Activated CD4-positive, alpha-beta T cell treated with anti-CD3 and anti-CD28 coated beads, Interleukin-2, amount 10 ng/mL, durations not matched to agents 7 days and 5 days (primary cell): ENCODE measurements at regions not wholly inside any gene's neighbourhood (a gene's known extent, or its start where the extent isn't known, plus 50 kb on each side); places are given as distances from the start of the nearest gene placed in this dataset.

Source experiments
- CTCF ChIA-PET: fragments of 350-600 bp; sonication (Branson Sonifier 250); formaldehyde crosslinking; loops from one replicate; lab custom pipeline; 2021; ENCODE audit warnings: antibody characterized with exemption; lab: Charles Lee
- POLR2A ChIA-PET: fragments of 350-600 bp; sonication (Branson Sonifier 250); formaldehyde crosslinking; loops from one replicate; lab custom pipeline; 2021; ENCODE audit warnings: antibody characterized with exemption; lab: Charles Lee
- DNase-seq: peaks from one replicate; pipeline ENCODE4 v3.0.0-alpha.2; 2020
- H3K27ac Mint-ChIP-seq: one replicate; pipeline ENCODE4 v1.8.0; 2021; ENCODE audit warnings: mild to moderate bottlenecking, moderate library complexity, mixed read lengths
- H3K27me3 Mint-ChIP-seq: one replicate; pipeline ENCODE4 v1.8.0; 2021; ENCODE audit warnings: mixed read lengths
- H3K36me3 Mint-ChIP-seq: one replicate; pipeline ENCODE4 v1.8.0; 2021; ENCODE audit warnings: low read depth, mixed read lengths
- H3K4me1 Mint-ChIP-seq: one replicate; pipeline ENCODE4 v1.8.0; 2021; ENCODE audit warnings: mixed read lengths
- H3K4me3 Mint-ChIP-seq: one replicate; pipeline ENCODE4 v1.8.0; 2021; ENCODE audit warnings: mild to moderate bottlenecking, moderate library complexity, mixed read lengths
- H3K9me3 Mint-ChIP-seq: one replicate; pipeline ENCODE4 v1.8.0; 2021; ENCODE audit warnings: mixed read lengths

DNA sequence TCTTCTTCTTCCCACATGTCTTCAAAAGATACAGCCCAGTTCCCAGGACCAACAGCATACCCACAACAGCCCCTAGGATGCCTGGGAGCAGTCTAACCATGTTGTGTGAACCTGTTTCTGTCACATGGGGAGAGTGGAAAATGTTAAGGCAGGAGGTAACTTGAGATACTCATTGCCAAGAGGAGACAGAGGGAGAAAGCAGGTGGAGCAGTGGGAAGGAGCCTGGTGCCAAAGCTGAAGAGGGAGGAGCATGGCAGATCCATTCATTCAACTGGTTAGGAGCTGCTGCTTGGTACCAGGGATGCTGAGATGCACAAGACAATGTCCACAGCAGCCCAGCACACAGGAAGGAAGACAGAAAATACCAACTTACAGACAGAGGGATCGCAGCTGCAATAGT, 149.8 kb upstream of the ETV3 start:
- ChIA-PET POLR2A (no interaction called here), CTCF (no interaction called here)
- peaks cover 19% of the 10 kb centered on the region for H3K27me3 Mint-ChIP-seq
- H3K27ac Mint-ChIP-seq, result no peak overlapping the region
- H3K4me3 Mint-ChIP-seq, result no peak overlapping the region
- H3K4me1 Mint-ChIP-seq, result no peaks in the 10 kb centered on the region
- no peaks in the 10 kb centered on the region for H3K9me3 Mint-ChIP-seq
- DNase-seq, result no peak
- H3K36me3 Mint-ChIP-seq, result no peaks in the 10 kb centered on the region

- Mint-ChIP-seq H3K9me3 (no peaks in the 10 kb centered on the region), H3K27ac (no peak overlapping the region), H3K4me1 (no peaks in the 10 kb centered on the region), H3K27me3 (peaks cover 25% of the 10 kb centered on the region), H3K4me3 (no peak overlapping the region), H3K36me3 (no peaks in the 10 kb centered on the region)
- DNase-seq, result no peak
- ChIA-PET POLR2A (no interaction called here), CTCF (no interaction called here)
Observed at GRCh38 chr1:157287462-157287861, 149.3 kb upstream of the ETV3 start.

DNA sequence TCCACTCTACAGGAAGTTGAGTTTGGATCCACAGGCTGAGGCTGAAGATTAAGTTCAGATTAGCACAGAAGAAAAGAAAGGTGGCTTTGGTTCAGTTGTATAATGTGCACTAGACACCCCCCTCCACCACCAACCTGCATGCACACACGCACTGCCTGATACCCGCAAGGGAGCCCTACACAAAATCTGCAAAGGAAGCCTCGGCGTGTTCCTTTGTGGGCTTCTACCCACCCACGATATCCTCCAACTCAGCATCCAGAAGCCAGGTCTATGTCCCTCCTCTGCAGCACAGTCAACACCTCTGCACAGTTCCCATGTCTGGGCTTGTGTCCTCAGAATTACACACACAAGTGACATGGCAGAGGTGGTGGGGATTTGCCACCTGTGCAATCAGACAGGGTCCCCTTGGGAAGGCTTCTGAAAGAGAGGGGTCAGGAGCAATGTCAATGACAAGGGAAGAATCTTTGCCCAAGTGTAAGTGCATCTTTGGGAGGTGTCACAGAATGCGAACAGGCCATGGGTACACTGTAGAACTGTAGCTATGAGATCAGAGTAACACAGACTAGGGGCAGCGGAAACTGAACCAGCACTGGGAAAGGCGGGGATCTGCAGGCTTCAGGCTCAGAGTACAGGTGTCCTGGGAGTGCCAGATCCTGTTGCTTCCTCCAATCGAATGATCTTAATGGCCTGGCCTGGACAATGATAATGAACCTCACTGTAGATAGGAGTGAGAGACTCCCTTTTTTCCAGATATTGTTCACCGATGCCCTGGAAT, 148.6 kb upstream of the ETV3 start:
- no peaks in the 10 kb centered on the region for H3K9me3 Mint-ChIP-seq
- H3K4me1 Mint-ChIP-seq, result no peaks in the 10 kb centered on the region
- no peak overlapping the region for H3K27ac Mint-ChIP-seq
- H3K27me3 Mint-ChIP-seq, result peaks cover 27% of the 10 kb centered on the region
- ChIA-PET POLR2A (no interaction called here), CTCF (no interaction called here)
- no peak for DNase-seq
- no peak overlapping the region for H3K4me3 Mint-ChIP-seq
- H3K36me3 Mint-ChIP-seq, result no peaks in the 10 kb centered on the region

DNA sequence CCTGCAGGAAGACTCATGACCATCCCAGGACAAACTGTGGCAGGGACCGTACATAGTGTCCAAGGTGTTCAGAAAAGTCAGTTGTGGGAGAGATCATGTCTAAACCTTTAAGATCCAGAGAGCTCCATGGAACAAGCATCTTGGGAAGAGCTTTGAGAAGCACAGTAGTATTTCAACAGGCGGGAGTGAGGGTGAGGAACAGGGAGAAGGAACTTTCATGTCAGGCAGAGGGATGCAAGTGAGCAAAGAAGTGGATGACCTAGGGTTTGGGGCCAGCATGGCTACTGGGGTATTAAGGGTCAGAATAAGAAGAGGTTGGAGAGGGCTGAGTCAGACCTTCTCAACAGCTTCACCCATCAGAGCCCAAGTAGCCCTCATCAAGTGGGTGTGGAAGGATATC, 147.9 kb upstream of the ETV3 start:
- Mint-ChIP-seq H3K27me3 (peaks cover 31% of the 10 kb centered on the region), H3K36me3 (no peaks in the 10 kb centered on the region), H3K4me3 (no peak overlapping the region), H3K27ac (no peak overlapping the region), H3K9me3 (no peaks in the 10 kb centered on the region), H3K4me1 (no peaks in the 10 kb centered on the region)
- POLR2A ChIA-PET, result no interaction called here
- CTCF ChIA-PET, result no interaction called here
- DNase-seq, result no peak

DNA sequence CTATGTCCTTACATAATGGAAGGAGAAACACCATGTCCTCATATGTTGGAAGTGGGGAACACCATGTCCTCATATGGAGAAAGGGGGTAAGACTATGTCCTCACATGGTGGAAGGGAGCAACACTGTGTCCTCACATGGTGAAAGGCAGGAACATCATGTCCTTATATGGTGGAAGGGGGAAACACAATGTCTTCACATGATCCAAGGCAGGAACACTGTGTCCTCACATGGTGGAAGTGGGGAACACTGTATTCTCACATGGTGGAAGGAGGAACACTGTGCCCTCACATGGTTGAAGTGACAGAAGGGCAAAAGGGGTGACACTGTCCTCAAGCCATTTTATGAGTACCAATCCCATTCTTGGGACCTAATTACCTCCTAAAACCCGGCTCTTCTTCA, 146.3 kb upstream of the ETV3 start:
- Mint-ChIP-seq H3K4me3 (no peak overlapping the region), H3K9me3 (no peaks in the 10 kb centered on the region), H3K27me3 (peaks cover 37% of the 10 kb centered on the region), H3K4me1 (no peaks in the 10 kb centered on the region), H3K27ac (no peak overlapping the region), H3K36me3 (no peaks in the 10 kb centered on the region)
- DNase-seq, result no peak
- CTCF ChIA-PET, result no interaction called here
- POLR2A ChIA-PET, result no interaction called here

DNA sequence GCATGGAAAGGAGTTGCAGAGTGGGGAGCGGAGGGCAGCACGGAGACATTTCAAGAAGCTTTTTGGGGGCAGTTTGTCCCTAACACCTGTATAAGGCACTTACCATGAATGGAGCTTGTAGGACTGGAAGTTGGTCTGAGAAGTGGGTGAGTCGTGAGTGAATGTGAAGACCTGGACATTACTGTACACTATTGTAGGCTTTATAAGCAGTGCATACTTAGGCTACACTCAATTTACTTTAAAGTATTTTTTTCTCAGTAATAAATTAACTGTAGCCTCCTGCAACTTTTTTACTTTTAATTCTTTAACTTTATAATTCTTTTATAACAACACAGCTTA, 141.6 kb upstream of the ETV3 start:
- Mint-ChIP-seq H3K4me1 (no peaks in the 10 kb centered on the region), H3K4me3 (no peak overlapping the region), H3K36me3 (no peaks in the 10 kb centered on the region), H3K27me3 (peaks cover 29% of the 10 kb centered on the region), H3K27ac (no peak overlapping the region), H3K9me3 (no peaks in the 10 kb centered on the region)
- ChIA-PET POLR2A (no interaction called here), CTCF (no interaction called here)
- DNase-seq, result no peak

GRCh38 chr1:157279138-157279801, 141.1 kb upstream of the ETV3 start:
- Mint-ChIP-seq H3K4me3 (no peak overlapping the region), H3K36me3 (no peaks in the 10 kb centered on the region), H3K27ac (no peak overlapping the region), H3K4me1 (no peaks in the 10 kb centered on the region), H3K9me3 (no peaks in the 10 kb centered on the region), H3K27me3 (peaks cover 29% of the 10 kb centered on the region)
- POLR2A ChIA-PET, result no interaction called here
- CTCF ChIA-PET, result no interaction called here
- no peak for DNase-seq

GRCh38 chr1:157278383-157279137, 140.4 kb upstream of the ETV3 start:
- POLR2A ChIA-PET, result no interaction called here
- CTCF ChIA-PET, result no interaction called here
- no peaks in the 10 kb centered on the region for H3K9me3 Mint-ChIP-seq
- H3K27ac Mint-ChIP-seq, result no peak overlapping the region
- H3K36me3 Mint-ChIP-seq, result no peaks in the 10 kb centered on the region
- no peak for DNase-seq
- H3K27me3 Mint-ChIP-seq, result peaks cover 28% of the 10 kb centered on the region
- no peak overlapping the region for H3K4me3 Mint-ChIP-seq
- no peaks in the 10 kb centered on the region for H3K4me1 Mint-ChIP-seq

GRCh38 chr1:157277913-157278312, 139.7 kb upstream of the ETV3 start:
- no peaks in the 10 kb centered on the region for H3K9me3 Mint-ChIP-seq
- ChIA-PET POLR2A (no interaction called here), CTCF (no interaction called here)
- H3K27me3 Mint-ChIP-seq, result peaks cover 22% of the 10 kb centered on the region
- no peak overlapping the region for H3K4me3 Mint-ChIP-seq
- no peaks in the 10 kb centered on the region for H3K4me1 Mint-ChIP-seq
- H3K36me3 Mint-ChIP-seq, result no peaks in the 10 kb centered on the region
- DNase-seq, result no peak
- H3K27ac Mint-ChIP-seq, result no peak overlapping the region

GRCh38 chr1:157277281-157277680, 139.1 kb upstream of the ETV3 start:
- Mint-ChIP-seq H3K4me3 (no peak overlapping the region), H3K36me3 (no peaks in the 10 kb centered on the region), H3K27ac (no peak overlapping the region), H3K27me3 (peaks cover 15% of the 10 kb centered on the region), H3K4me1 (no peaks in the 10 kb centered on the region), H3K9me3 (no peaks in the 10 kb centered on the region)
- ChIA-PET CTCF (no interaction called here), POLR2A (no interaction called here)
- no peak for DNase-seq

GRCh38 chr1:157274698-157275534, 136.7 kb upstream of the ETV3 start:
- Mint-ChIP-seq H3K4me3 (no peak overlapping the region), H3K9me3 (no peaks in the 10 kb centered on the region), H3K4me1 (no peaks in the 10 kb centered on the region), H3K27me3 (peaks cover 9% of the 10 kb centered on the region), H3K27ac (no peak overlapping the region), H3K36me3 (no peaks in the 10 kb centered on the region)
- POLR2A ChIA-PET, result no interaction called here
- DNase-seq, result no peak
- CTCF ChIA-PET, result no interaction called here

DNA sequence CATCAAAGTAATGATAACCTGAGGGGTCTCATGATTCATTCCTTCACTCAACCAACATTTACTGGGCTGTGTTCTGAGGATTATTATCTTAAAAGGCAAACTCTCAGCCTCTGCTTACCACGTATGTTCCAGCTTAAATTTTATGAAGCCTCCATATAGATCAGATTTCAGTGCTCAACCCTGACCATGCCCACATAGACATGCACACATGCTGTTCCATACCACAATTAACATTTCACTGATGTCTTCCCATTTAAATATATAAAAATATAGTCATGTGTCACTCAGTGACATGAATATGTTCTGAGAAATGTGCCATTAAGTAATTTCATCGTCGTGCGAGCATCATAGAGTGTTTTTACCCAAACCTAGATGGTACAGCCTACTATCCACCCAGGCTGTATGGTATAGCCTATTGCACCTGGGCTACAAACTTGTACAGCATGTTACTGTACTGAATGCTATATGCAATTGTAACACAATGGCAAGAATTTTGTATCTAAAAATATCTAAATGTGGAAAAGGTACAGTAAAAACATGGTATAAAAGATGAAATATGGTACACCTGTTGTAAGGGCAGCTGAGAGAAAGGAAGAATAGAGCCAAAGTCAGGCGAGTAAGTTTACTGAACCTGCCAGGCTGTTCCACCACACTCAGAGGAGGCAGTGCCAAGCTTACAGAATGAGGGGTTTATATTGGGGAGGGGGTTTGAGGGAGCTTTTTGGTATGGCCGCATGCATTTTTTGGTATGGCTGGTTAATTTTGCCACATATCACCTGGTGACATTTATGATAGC, 134.7 kb upstream of the ETV3 start:
- CTCF ChIA-PET, result no interaction called here
- H3K27me3 Mint-ChIP-seq, result peaks cover 5% of the 10 kb centered on the region
- no peaks in the 10 kb centered on the region for H3K36me3 Mint-ChIP-seq
- no peak overlapping the region for H3K4me3 Mint-ChIP-seq
- H3K27ac Mint-ChIP-seq, result no peak overlapping the region
- H3K9me3 Mint-ChIP-seq, result no peaks in the 10 kb centered on the region
- no peak for DNase-seq
- no peaks in the 10 kb centered on the region for H3K4me1 Mint-ChIP-seq
- POLR2A ChIA-PET, result no interaction called here
